ENCODE measurements at regions not wholly inside any gene's neighbourhood (a gene's known extent, or its start where the extent isn't known, plus 50 kb on each side); places are given as distances from the start of the nearest gene placed in this dataset.

DNA sequence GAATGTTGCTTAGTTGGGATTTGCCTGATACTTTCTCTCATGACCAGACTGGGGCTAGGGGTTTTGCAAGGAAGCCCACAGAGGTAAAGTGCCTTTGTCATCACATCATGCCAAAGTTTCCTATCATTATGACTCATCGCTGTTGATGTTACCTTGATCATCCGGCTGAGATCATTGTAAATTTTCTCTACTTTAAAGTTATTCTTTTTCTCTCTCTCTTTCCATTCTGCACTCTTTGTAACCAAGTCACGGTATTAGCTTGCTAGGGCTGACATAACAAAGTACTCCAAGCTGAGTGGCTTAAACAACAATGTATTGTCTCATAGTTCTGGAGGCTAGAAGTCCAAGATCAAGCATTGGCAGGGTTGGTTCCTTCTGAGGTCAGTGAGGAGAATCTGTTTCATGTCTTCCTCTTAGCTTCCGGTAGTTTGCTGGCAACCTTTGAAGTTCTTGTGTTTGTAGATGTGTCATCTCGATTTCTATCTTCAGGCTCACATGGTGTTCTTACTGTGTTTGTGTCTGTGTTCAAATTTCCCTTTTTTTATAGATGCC, 113.0 kb downstream of the DTHD1 start:
- TF ChIP-seq POLR2A (IDR thresholded peaks at IDR 0.05; ENCODE audit: low read depth, low read length) = no peak
- TF ChIP-seq, protein P1, sequence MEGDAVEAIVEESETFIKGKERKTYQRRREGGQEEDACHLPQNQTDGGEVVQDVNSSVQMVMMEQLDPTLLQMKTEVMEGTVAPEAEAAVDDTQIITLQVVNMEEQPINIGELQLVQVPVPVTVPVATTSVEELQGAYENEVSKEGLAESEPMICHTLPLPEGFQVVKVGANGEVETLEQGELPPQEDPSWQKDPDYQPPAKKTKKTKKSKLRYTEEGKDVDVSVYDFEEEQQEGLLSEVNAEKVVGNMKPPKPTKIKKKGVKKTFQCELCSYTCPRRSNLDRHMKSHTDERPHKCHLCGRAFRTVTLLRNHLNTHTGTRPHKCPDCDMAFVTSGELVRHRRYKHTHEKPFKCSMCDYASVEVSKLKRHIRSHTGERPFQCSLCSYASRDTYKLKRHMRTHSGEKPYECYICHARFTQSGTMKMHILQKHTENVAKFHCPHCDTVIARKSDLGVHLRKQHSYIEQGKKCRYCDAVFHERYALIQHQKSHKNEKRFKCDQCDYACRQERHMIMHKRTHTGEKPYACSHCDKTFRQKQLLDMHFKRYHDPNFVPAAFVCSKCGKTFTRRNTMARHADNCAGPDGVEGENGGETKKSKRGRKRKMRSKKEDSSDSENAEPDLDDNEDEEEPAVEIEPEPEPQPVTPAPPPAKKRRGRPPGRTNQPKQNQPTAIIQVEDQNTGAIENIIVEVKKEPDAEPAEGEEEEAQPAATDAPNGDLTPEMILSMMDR (IDR thresholded peaks at IDR 0.05; ENCODE audit: extremely low read depth in 1 of 2, insufficient read depth in 1 of 2, low read depth in 1 of 2, low read length in 2 of 2) = no peak
- TF ChIP-seq GATA2 (IDR thresholded peaks at IDR 0.05; ENCODE audit: insufficient read depth, insufficient read length, low read depth, low read length) = no peak
